GM12872 (cell line): ENCODE measurements at regions not wholly inside any gene's neighbourhood (a gene's known extent, or its start where the extent isn't known, plus 50 kb on each side); places are given as distances from the start of the nearest gene placed in this dataset.

Experiments
- TF ChIP-seq, protein P1 (sequence below): IDR thresholded peaks from 3 replicates; pipeline ENCODE4 v1.5.1; 2011; ENCODE audit warnings: low read depth, mild to moderate bottlenecking, low read length, moderate library complexity; ENCODE audit not compliant: insufficient read depth

- TF ChIP-seq, protein P1, sequence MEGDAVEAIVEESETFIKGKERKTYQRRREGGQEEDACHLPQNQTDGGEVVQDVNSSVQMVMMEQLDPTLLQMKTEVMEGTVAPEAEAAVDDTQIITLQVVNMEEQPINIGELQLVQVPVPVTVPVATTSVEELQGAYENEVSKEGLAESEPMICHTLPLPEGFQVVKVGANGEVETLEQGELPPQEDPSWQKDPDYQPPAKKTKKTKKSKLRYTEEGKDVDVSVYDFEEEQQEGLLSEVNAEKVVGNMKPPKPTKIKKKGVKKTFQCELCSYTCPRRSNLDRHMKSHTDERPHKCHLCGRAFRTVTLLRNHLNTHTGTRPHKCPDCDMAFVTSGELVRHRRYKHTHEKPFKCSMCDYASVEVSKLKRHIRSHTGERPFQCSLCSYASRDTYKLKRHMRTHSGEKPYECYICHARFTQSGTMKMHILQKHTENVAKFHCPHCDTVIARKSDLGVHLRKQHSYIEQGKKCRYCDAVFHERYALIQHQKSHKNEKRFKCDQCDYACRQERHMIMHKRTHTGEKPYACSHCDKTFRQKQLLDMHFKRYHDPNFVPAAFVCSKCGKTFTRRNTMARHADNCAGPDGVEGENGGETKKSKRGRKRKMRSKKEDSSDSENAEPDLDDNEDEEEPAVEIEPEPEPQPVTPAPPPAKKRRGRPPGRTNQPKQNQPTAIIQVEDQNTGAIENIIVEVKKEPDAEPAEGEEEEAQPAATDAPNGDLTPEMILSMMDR = no peak
Observed at GRCh38 chr3:6721491-6721890, 139.4 kb upstream of the GRM7 start.

DNA sequence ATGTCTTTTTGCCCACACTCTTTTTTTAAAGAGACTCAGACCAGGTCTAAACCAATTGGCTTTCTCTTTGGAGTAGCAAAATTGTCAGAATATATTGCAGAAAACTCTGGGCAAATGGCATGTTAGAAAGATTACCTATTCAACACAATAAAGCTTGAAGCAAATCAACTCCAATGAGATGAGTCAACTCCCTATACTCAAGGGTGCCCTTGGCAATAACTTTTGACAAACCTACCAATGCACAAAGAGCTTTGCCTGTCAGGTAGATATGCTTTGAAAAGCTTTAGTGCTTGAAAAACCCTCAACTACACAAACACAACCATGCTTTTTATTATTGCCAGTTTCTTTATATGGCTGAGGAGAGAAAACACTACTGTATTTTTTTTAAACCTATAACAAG is 137.7 kb upstream of the GRM7 start:
- TF ChIP-seq, protein P1 = no peak

- TF ChIP-seq, protein P1 = no peak
Observed at GRCh38 chr3:6726811-6727210, 134.1 kb upstream of the GRM7 start.

GRCh38 chr3:6732807-6733206 is 128.1 kb upstream of the GRM7 start:
- TF ChIP-seq, protein P1 = no peak

- TF ChIP-seq, protein P1 = no peak
Observed at GRCh38 chr3:6733699-6734394, 127.1 kb upstream of the GRM7 start.

DNA sequence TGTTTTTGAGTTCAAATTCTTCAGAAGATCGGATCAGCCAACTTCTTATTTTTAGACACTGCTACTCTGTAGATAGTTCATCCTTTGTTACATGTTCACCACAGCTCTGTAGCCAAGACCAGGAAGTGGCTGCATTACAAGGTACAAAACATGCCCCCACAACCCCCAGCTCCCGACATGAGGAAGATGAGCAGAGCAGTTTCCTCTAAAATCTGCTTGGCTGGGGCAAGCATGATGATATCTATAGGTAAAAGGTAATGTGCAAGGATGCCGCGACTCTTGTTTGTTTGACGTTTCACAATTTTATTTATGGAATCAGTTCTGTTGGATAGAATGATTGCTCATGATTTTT is 126.5 kb upstream of the GRM7 start:
- TF ChIP-seq, protein P1 = no peak

- TF ChIP-seq, protein P1 = no peak
Observed at GRCh38 chr3:6736836-6737629, 123.9 kb upstream of the GRM7 start.
